NT2/D1 (cell line): ENCODE measurements at regions not wholly inside any gene's neighbourhood (a gene's known extent, or its start where the extent isn't known, plus 50 kb on each side); places are given as distances from the start of the nearest gene placed in this dataset.

ENCODE experiments used
- SUZ12 ChIP-seq: IDR thresholded peaks from 2 replicates; pipeline ENCODE4 v1.6.1; 2011; ENCODE audit not compliant: insufficient read length, insufficient read depth; ENCODE audit errors: extremely low read depth
- YY1 ChIP-seq: IDR thresholded peaks from 2 replicates; pipeline ENCODE4 v1.6.1; 2011; ENCODE audit not compliant: insufficient read length, insufficient read depth
- ZNF274 ChIP-seq: IDR thresholded peaks from 2 replicates; pipeline ENCODE4 v1.6.1; 2011; ENCODE audit warnings: mild to moderate bottlenecking, low read depth, low read length

DNA sequence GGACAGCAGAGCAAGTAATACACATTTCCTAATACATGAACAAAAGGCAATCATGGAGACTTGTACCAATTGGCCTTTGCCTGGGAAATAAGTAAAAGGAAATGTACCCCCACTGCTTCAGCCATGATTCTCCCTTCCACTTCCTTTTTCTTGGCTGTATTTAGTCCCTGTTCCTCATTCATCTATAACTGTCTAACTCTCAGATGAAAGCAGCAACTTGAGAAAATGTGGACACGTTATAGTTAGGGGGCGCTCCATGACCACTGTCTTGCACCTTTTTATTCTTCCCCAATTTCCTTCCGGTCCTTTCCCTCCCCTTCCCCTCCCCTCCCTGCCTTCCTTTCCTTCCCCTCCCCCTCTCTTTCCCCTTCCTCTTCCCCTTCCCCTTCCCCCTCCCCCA lies 61.3 kb upstream of the BARX2 start:
- TF ChIP-seq SUZ12 (no peak), YY1 (no peak), ZNF274 (no peak)
